ENCODE measurements at regions not wholly inside any gene's neighbourhood (a gene's known extent, or its start where the extent isn't known, plus 50 kb on each side); places are given as distances from the start of the nearest gene placed in this dataset.

DNA sequence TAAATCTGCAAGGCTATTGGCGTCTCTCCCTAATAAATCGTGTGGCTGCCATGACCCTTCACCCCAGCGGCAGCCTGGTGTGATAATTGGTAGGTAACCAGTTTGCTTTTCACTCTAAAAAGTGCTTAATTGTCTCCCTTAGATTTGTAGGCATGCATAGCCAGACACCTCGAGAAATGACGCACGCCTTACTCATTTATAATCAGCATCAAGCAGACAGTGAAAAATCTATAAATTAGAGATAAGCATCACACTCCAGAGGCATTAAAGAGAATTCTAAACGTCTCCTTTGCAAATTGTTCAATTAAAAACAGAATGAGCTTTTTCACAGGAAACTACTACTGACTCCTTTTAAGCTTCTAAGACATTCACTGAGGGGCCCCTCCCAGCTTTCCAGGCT, 110.2 kb upstream of the RPS6KA2 start:
- H3K9me3 ChIP-seq (ENCODE audit: control insufficient read depth, low read depth, low read length): no peaks in the 10 kb centered on the region
- peaks cover 3% of the 10 kb centered on the region; the same call in 1 of the 2 replicates for H3K27me3 Mint-ChIP-seq (ENCODE audit: low read depth)
- H2BK20ac ChIP-seq (ENCODE audit: low read depth, low read length, poor library complexity, severe bottlenecking): no peak overlapping the region
- no peak for DNase-seq
- peaks cover 6 to 9% of the 10 kb centered on the region in 2 experiments; a peak in 3 of 5 replicates for H3K9me3 Mint-ChIP-seq
- no peak overlapping the region for H3K4me3 Mint-ChIP-seq
- H3K4me2 ChIP-seq (ENCODE audit: insufficient read depth, insufficient read length, low read length): no peak overlapping the region
- H3K27me3 ChIP-seq (ENCODE audit: insufficient read depth, low read length): no peaks in the 10 kb centered on the region
- no peaks in the 10 kb centered on the region for H3K4me1 ChIP-seq (ENCODE audit: insufficient read depth, low read length)
- H3K4ac ChIP-seq (ENCODE audit: low read depth, low read length): no peak overlapping the region
- H3T11ph ChIP-seq (ENCODE audit: low read length): no peak overlapping the region
- H4K8ac ChIP-seq (replicated peaks; ENCODE audit: insufficient read length, low read depth, low read length): no peak overlapping the region
- H3K56ac ChIP-seq (ENCODE audit: insufficient read length, low read depth, low read length): no peak overlapping the region
- no peak overlapping the region for H4K91ac ChIP-seq (ENCODE audit: insufficient read length, low read depth, low read length)
- no peaks in the 10 kb centered on the region for H4K20me1 ChIP-seq (ENCODE audit: control insufficient read depth, insufficient read depth, insufficient read length)
- H3K36me3 Mint-ChIP-seq (ENCODE audit: insufficient read depth in 1 of 3, low read depth in 3 of 3): 0 out of 7 replicates have a peak, but pooled peaks cover 0 to 7% (median 4%) of the 10 kb centered on the region in 3 experiments
- no peak overlapping the region for H2BK12ac ChIP-seq (ENCODE audit: insufficient read length, low read depth, low read length)
- TF ChIP-seq, protein P1, sequence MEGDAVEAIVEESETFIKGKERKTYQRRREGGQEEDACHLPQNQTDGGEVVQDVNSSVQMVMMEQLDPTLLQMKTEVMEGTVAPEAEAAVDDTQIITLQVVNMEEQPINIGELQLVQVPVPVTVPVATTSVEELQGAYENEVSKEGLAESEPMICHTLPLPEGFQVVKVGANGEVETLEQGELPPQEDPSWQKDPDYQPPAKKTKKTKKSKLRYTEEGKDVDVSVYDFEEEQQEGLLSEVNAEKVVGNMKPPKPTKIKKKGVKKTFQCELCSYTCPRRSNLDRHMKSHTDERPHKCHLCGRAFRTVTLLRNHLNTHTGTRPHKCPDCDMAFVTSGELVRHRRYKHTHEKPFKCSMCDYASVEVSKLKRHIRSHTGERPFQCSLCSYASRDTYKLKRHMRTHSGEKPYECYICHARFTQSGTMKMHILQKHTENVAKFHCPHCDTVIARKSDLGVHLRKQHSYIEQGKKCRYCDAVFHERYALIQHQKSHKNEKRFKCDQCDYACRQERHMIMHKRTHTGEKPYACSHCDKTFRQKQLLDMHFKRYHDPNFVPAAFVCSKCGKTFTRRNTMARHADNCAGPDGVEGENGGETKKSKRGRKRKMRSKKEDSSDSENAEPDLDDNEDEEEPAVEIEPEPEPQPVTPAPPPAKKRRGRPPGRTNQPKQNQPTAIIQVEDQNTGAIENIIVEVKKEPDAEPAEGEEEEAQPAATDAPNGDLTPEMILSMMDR (conservative IDR thresholded peaks at IDR 0.05): no peak
- no peak overlapping the region for H3K23ac ChIP-seq (ENCODE audit: insufficient read length, low read depth, low read length)
- H2BK5ac ChIP-seq (ENCODE audit: insufficient read length, low read length): no peak overlapping the region
- H3K14ac ChIP-seq (ENCODE audit: insufficient read depth, low read length): no peak overlapping the region
- no peaks in the 10 kb centered on the region for H3K79me2 ChIP-seq (ENCODE audit: insufficient read depth, low read length)
- H3K9ac ChIP-seq (ENCODE audit: extremely low read depth, insufficient read length, low read length): no peak overlapping the region
- H3K4me1 Mint-ChIP-seq: peaks cover 16 to 22% of the 10 kb centered on the region in 2 experiments
- H3K18ac ChIP-seq (ENCODE audit: insufficient read length, low read depth, low read length): no peak overlapping the region
- H2AK5ac ChIP-seq (ENCODE audit: insufficient read length, low read length): no peak overlapping the region
- H4K5ac ChIP-seq (ENCODE audit: insufficient read length, low read depth, low read length): no peak overlapping the region
- no peaks in the 10 kb centered on the region for H3K23me2 ChIP-seq (ENCODE audit: insufficient read length, low read depth, low read length, poor library complexity, severe bottlenecking)
- no peak overlapping the region for H2BK120ac ChIP-seq (ENCODE audit: low read depth, low read length, poor library complexity, severe bottlenecking)
- no peak overlapping the region for H3K27ac ChIP-seq (ENCODE audit: insufficient read length, low read depth, low read length)
- WGBS (ENCODE audit: extremely low coverage, insufficient read length, low lambda C conversion rate): no CpG with 5 or more reads among the region's 7 CpGs
- no peaks in the 10 kb centered on the region for H3K79me1 ChIP-seq (ENCODE audit: insufficient read depth, low read depth, low read length, poor library complexity, severe bottlenecking)
- no peak overlapping the region for H2AFZ ChIP-seq (ENCODE audit: low read length)
- H3K27ac Mint-ChIP-seq: no peak overlapping the region
- H2BK15ac ChIP-seq (ENCODE audit: low read depth, low read length): no peak overlapping the region

Data from H9 (cell line).